A549 (cell line): ENCODE measurements at regions not wholly inside any gene's neighbourhood (a gene's known extent, or its start where the extent isn't known, plus 50 kb on each side); places are given as distances from the start of the nearest gene placed in this dataset.
"Not testable (repeated sequence)": the region's sequence is repeated elsewhere in the genome, so short reads cannot be mapped to it uniquely, and the experiment has no call there.

Source experiments
- ATAC-seq, 2 experiments: fragments of 200-7000 bp in 1 of 2; fragments of >200 bp in 1 of 2; cut with Nextera tagmentation in 1 of 2; cut with Tn5 transposase in 1 of 2; 3 replicates each; pipeline versions ENCODE4 v1.8.0 to v1.9.1; 2018 to 2020; ENCODE audit warnings: mild to moderate bottlenecking in 1 of 2, moderate library complexity in 1 of 2
- CTCF ChIA-PET: fragments of 300-600 bp; sonication (Branson Sonifier 250); formaldehyde crosslinking; extraction: SDS; loops from one replicate; lab custom pipeline; 2021; ENCODE audit warnings: antibody characterized with exemption, inconsistent platforms; lab: Yijun Ruan, JAX
- POLR2A ChIA-PET: fragments of 350-600 bp; formaldehyde crosslinking; extraction: SDS; loops from one replicate; lab custom pipeline; 2021; ENCODE audit warnings: antibody characterized with exemption, inconsistent platforms; lab: Yijun Ruan, JAX
- DNase-seq, 2 experiments: peaks; one replicate each; pipeline versions ENCODE4 v3.0.0 to v3.0.0-alpha.2; 2011 to 2016; ENCODE audit warnings: low read depth in 1 of 2, low spot score in 1 of 2
- FAIRE-seq: peaks from 2 replicates; lab custom pipeline; 2011; peaks lifted over from hg19 to GRCh38; lab: Jason Lieb, UNC
- H3K27ac ChIP-seq, 2 experiments: fragments of >200 bp; sonication (Bioruptor Twin); formaldehyde crosslinking; 3 replicates each; pipeline ENCODE4 v1.5.1; 2016 to 2017
- H3K4me1 ChIP-seq: fragments of >200 bp; sonication (Bioruptor Twin); formaldehyde crosslinking; 3 replicates; pipeline ENCODE4 v1.6.1; 2016
- H3K4me2 ChIP-seq: fragments of >200 bp; sonication (Bioruptor Twin); formaldehyde crosslinking; 3 replicates; pipeline ENCODE4 v1.6.1; 2016
- H3K4me3 ChIP-seq: fragments of >200 bp; sonication (Bioruptor Twin); formaldehyde crosslinking; 3 replicates; pipeline ENCODE4 v1.5.1; 2016
- H3K9me3 ChIP-seq: fragments of >200 bp; sonication (Bioruptor Twin); formaldehyde crosslinking; 3 replicates; pipeline ENCODE4 v1.6.1; 2016
- CBX8 ChIP-seq: fragments of 200-600 bp; sonication (generic); IDR thresholded peaks from 2 replicates; pipeline ENCODE4 v1.6.1; 2016
- CEBPB ChIP-seq, 2 experiments: fragments of >200 bp in 1 of 2; sonication (Bioruptor Twin) in 1 of 2; formaldehyde crosslinking in 1 of 2; IDR thresholded peaks; 2 replicates each; pipeline ENCODE4 v1.6.1; 2012 to 2016
- ESRRA ChIP-seq: fragments of 150-350 bp; IDR thresholded peaks from 2 replicates; pipeline ENCODE4 v1.6.1; 2014; ENCODE audit warnings: mild to moderate bottlenecking, low read length, borderline replicate concordance
- FOSB ChIP-seq: fragments of 250-450 bp; sonication (Bioruptor Pico); IDR thresholded peaks from 2 replicates; pipeline ENCODE4 v1.5.0; 2020; ENCODE audit warnings: mild to moderate bottlenecking, moderate library complexity
- HDAC2 ChIP-seq: fragments of 200-600 bp; sonication (generic); IDR thresholded peaks from 2 replicates; pipeline ENCODE4 v1.6.1; 2016
- HOXA7 ChIP-seq: fragments of 250-450 bp; sonication (Bioruptor Pico); IDR thresholded peaks from 2 replicates; pipeline ENCODE4 v1.5.0; 2020; ENCODE audit warnings: mild to moderate bottlenecking, moderate library complexity
- MAFK ChIP-seq: fragments of 450-650 bp; IDR thresholded peaks from 2 replicates; pipeline ENCODE4 v1.6.1; 2014; ENCODE audit not compliant: partially characterized antibody
- NR3C1 ChIP-seq: fragments of >200 bp; sonication (Bioruptor Twin); formaldehyde crosslinking; IDR thresholded peaks from 3 replicates; pipeline ENCODE4 v1.6.1; 2017
- RAD21 ChIP-seq, 2 experiments: fragments of >200 bp in 1 of 2; sonication (Bioruptor Twin) in 1 of 2; formaldehyde crosslinking in 1 of 2; IDR thresholded peaks in 1 of 2; conservative IDR thresholded peaks in 1 of 2; 2 replicates in 1 of 2; 3 replicates in 1 of 2; pipeline ENCODE4 v1.6.1; 2012 to 2018; ENCODE audit warnings: inconsistent platforms in 1 of 2
- RFX5 ChIP-seq: fragments of 450-650 bp; IDR thresholded peaks from 2 replicates; pipeline ENCODE4 v1.7.1; 2014; ENCODE audit warnings: antibody characterized with exemption, mild to moderate bottlenecking, moderate library complexity
- RNF2 ChIP-seq: fragments of 200-600 bp; sonication (generic); IDR thresholded peaks from 2 replicates; pipeline ENCODE4 v1.6.1; 2016; ENCODE audit warnings: low read depth, mild to moderate bottlenecking, antibody characterized with exemption, moderate library complexity, borderline replicate concordance
- SREBF2 ChIP-seq: fragments of 450-650 bp; IDR thresholded peaks from 2 replicates; pipeline ENCODE4 v1.6.1; 2014; ENCODE audit warnings: mild to moderate bottlenecking, moderate library complexity
- TFCP2L1 ChIP-seq: fragments of 250-450 bp; sonication (Bioruptor Pico); IDR thresholded peaks from 2 replicates; pipeline ENCODE4 v1.5.0; 2021; ENCODE audit warnings: mild to moderate bottlenecking
- USF2 ChIP-seq: fragments of 450-650 bp; IDR thresholded peaks from 2 replicates; pipeline ENCODE4 v1.6.1; 2014; ENCODE audit warnings: antibody characterized with exemption
- ZSCAN20 ChIP-seq: fragments of 250-450 bp; sonication (Bioruptor Pico); IDR thresholded peaks from 2 replicates; pipeline ENCODE4 v1.8.0; 2022; ENCODE audit warnings: mild to moderate bottlenecking, moderate library complexity
- WGBS: methylation state at CpG from one replicate; pipeline ENCODE4 v1.1.6; 2017; ENCODE audit errors: missing lambda C conversion rate; 5-methylcytosine and 5-hydroxymethylcytosine counted together
- TF ChIP-seq, protein P1 (sequence below): IDR thresholded peaks from 2 replicates; pipeline ENCODE4 v1.6.1; 2012; ENCODE audit warnings: low read depth, borderline replicate concordance
- TF ChIP-seq, protein P2 (sequence below): fragments of >200 bp; sonication (Bioruptor Twin); formaldehyde crosslinking; IDR thresholded peaks from 2 replicates; pipeline ENCODE4 v1.6.1; 2016

- Histone ChIP-seq H3K9me3 (no peaks in the 10 kb centered on the region), H3K4me3 (no peak overlapping the region), H3K4me1 (no peaks in the 10 kb centered on the region), H3K27ac (no peak overlapping the region), H3K4me2 (no peak overlapping the region)
- ChIA-PET CTCF (interaction anchor here (1.3 to 1.6 kb wide), 2 partner anchors 8 to 61 kb away, joined by 3 to 6 read pairs; no protein-coding TSS in a partner anchor), POLR2A (no interaction called here)
- DNase-seq (no peak), FAIRE-seq (no peak), ATAC-seq (no peak)
- WGBS: 49% methylated on average over 3 of the region's 3 CpGs
- TF ChIP-seq NR3C1 (no peak), RAD21 (conservative IDR thresholded peaks at IDR 0.05 in 1 of 2, IDR thresholded peaks at IDR 0.05 in 1 of 2) (no peak), MAFK (peak; percentile 81)
These were observed 134.6 kb upstream of the PRSS3 start for GRCh38 chr9:33660772-33661171.

DNA sequence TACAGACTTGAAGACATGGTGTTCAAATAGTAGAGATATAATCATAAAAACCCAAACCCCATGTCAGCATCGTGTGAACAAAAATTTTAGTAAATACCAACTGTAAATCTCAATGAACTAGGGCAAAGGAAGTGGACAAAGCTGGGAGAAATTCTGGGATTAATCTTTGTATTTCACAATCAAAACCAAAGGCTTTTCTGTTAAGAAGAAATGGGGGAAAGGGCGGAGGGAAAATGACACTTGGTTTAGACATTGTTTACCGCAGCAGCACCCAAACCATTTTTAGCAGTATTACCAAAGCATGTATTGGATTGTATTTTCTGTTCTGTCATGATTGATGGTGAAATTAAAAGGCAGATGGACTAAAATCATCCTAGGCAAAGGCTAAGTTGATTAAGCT lies 134.2 kb upstream of the PRSS3 start:
- WGBS: 51% methylated on average over 3 of the region's 3 CpGs
- Histone ChIP-seq H3K4me1 (no peaks in the 10 kb centered on the region), H3K4me3 (no peak overlapping the region), H3K9me3 (no peaks in the 10 kb centered on the region), H3K27ac (no peak overlapping the region), H3K4me2 (no peak overlapping the region)
- POLR2A ChIA-PET: no interaction called here
- no peak for ATAC-seq
- CTCF ChIA-PET: interaction anchor here (1.3 to 2.5 kb wide), 3 partner anchors 9 to 60 kb away, joined by 3 to 9 read pairs (median 6); no protein-coding TSS in a partner anchor
- DNase-seq: no peak
- no peak for TF ChIP-seq HDAC2
- TF ChIP-seq MAFK: no peak
- no peak for TF ChIP-seq RAD21 (conservative IDR thresholded peaks at IDR 0.05 in 1 of 2, IDR thresholded peaks at IDR 0.05 in 1 of 2)
- no peak for TF ChIP-seq RFX5
- TF ChIP-seq ESRRA: no peak
- TF ChIP-seq, protein P1, sequence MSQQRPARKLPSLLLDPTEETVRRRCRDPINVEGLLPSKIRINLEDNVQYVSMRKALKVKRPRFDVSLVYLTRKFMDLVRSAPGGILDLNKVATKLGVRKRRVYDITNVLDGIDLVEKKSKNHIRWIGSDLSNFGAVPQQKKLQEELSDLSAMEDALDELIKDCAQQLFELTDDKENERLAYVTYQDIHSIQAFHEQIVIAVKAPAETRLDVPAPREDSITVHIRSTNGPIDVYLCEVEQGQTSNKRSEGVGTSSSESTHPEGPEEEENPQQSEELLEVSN: no peak
- TF ChIP-seq SREBF2: no peak
- no peak for TF ChIP-seq RNF2
- TF ChIP-seq TFCP2L1 (CRISPR knock-in tag): no peak
- TF ChIP-seq NR3C1: no peak
- no peak for TF ChIP-seq FOSB
- no peak for TF ChIP-seq HOXA7 (CRISPR knock-in tag)
- TF ChIP-seq, protein P2, sequence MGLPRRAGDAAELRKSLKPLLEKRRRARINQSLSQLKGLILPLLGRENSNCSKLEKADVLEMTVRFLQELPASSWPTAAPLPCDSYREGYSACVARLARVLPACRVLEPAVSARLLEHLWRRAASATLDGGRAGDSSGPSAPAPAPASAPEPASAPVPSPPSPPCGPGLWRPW: no peak
- TF ChIP-seq USF2: no peak
- FAIRE-seq: no peak

DNA sequence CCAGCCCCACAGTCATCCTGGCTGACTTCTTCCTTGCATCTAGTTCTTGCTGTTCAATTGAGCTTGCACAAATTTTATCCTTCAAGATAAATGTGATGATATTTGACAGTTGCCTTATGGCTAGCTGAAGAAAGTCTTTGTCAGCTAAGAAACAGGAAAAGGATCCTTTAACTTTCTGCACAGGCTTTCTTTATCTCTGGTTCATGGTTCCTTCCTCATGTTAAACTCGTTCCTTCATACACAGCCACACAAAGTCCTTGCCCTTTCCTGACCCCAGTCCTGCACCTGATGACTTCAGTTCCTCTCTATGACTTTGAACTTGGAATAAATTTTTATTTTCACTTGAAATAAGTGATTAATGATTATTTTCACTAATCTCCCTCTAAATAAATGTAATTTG lies 132.5 kb upstream of the PRSS3 start:
- POLR2A ChIA-PET: no interaction called here
- no peak for ATAC-seq
- H3K4me1 ChIP-seq: no peaks in the 10 kb centered on the region
- FAIRE-seq: no peak
- H3K4me3 ChIP-seq: no peak overlapping the region
- no peak for DNase-seq
- H3K27ac ChIP-seq: no peak overlapping the region
- H3K9me3 ChIP-seq: no peaks in the 10 kb centered on the region
- CTCF ChIA-PET: interaction anchor here (0.9 to 2.5 kb wide), 4 partner anchors 10 to 59 kb away, joined by 3 to 9 read pairs (median 4); no protein-coding TSS in a partner anchor
- TF ChIP-seq ZSCAN20 (CRISPR knock-in tag) (no peak), CBX8 (no peak)
- no peak overlapping the region for H3K4me2 ChIP-seq
- WGBS: 0% methylated on average over 1 of the region's 1 CpG

DNA sequence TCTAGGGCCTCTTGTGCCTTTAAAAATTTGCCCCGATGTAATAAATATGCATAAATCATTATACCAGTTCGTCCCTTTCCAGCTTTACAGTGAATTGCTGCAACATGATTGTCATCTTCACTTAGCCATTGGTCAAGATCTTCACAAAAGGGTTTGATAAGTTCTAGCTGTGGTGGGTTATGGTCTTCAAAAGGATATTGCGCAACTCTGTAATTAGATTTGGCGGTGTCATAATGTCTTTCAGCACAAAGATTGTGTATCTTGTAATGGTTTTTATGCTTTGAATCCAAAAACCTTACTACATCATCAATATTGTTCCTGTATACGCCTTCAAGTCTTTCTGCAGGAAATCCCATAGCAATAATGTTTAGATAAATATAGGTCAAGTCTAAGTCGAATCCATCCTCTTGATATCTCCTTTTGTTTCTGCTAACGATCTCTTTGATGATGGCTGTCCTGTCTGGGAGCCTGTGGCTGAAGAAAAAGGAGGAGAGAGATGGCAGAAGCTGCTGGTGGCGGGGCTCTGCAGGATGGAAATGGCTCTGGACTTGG lies 119.1 kb upstream of the PRSS3 start:
- peak; percentile 92 to 97 for TF ChIP-seq CEBPB (IDR thresholded peaks at IDR 0.05)
- WGBS: 42% methylated on average over 8 of the region's 8 CpGs
- Histone ChIP-seq H3K27ac (peak overlapping the region; percentile 94 to 99), H3K4me3 (peak overlapping the region; percentile 62), H3K4me2 (peak overlapping the region; percentile 96)
- ATAC-seq, DNase-seq, H3K9me3 ChIP-seq, H3K4me1 ChIP-seq: not testable (repeated sequence)
- FAIRE-seq: peak; percentile 95
- POLR2A ChIA-PET: interaction anchor here (1.9 kb wide), 1 partner anchor 52 kb away, joined by 5 read pairs; no protein-coding TSS in a partner anchor
- CTCF ChIA-PET: interaction anchor here (1.0 to 2.7 kb wide), 6 partner anchors 19 to 58 kb away, joined by 3 to 13 read pairs (median 6); no protein-coding TSS in a partner anchor
